ENCODE measurements at regions not wholly inside any gene's neighbourhood (a gene's known extent, or its start where the extent isn't known, plus 50 kb on each side); places are given as distances from the start of the nearest gene placed in this dataset.
"Not testable (repeated sequence)": the region's sequence is repeated elsewhere in the genome, so short reads cannot be mapped to it uniquely, and the experiment has no call there.

DNA sequence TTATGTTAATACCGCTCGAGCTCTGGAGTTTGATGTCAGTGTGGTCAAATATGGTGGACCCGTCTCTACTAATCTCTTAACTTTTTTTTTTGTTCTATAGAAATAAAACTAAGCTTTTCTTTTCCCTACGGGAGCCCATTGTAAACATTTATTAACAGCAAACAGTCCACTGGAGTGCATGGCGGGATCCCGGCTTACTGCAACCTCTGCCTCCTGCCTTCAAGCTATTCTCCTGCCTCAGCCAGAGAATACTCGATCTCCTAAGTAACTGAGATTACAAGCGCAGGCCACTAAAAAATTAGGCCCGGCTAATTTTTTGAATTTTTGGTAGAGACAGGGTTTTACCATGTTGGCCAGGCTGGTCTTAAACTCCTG, 53.4 kb downstream of the PPIAL4A start:
- not testable (repeated sequence) for TF ChIP-seq CTCF, POLR2A (IDR thresholded peaks at IDR 0.05)
